Stimulated activated CD8-positive, alpha-beta memory T cell treated with anti-CD3 and anti-CD28 coated beads, Interleukin-12 subunit alpha, Interleukin-12 subunit beta, amount 100 ng/mL, for 4 hours (primary cell): ENCODE measurements at regions not wholly inside any gene's neighbourhood (a gene's known extent, or its start where the extent isn't known, plus 50 kb on each side); places are given as distances from the start of the nearest gene placed in this dataset.
"Not testable (repeated sequence)": the region's sequence is repeated elsewhere in the genome, so short reads cannot be mapped to it uniquely, and the experiment has no call there.

Source experiments
- DNase-seq: peaks from one replicate; pipeline ENCODE4 v3.0.0-alpha.2; 2020; ENCODE audit warnings: low read depth

- no peak for DNase-seq
Measured at GRCh38 chr9:117938896-117939295, 234.7 kb downstream of the TLR4 start.

- not testable (repeated sequence) for DNase-seq
Measured at GRCh38 chr9:117944750-117945149, 240.5 kb downstream of the TLR4 start.

DNA sequence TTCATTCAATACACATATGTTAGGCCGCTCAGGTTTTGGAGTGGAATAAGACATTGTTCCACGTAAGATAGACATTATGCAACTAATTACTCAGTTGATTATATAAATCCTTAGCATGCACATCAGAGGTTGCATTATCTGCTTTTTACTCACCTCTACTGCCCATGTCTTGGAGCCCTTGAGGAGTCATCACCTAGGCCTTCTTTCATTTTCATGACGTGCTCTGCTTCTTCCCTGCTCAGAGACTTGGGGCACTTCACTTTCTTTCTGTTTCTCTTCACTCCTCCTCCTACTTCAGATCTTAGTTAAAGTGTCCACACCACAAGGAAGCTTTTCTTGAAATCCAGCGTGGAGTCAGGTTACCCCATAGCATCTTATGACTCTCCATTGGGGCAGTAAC is 241.1 kb downstream of the TLR4 start:
- no peak for DNase-seq

DNA sequence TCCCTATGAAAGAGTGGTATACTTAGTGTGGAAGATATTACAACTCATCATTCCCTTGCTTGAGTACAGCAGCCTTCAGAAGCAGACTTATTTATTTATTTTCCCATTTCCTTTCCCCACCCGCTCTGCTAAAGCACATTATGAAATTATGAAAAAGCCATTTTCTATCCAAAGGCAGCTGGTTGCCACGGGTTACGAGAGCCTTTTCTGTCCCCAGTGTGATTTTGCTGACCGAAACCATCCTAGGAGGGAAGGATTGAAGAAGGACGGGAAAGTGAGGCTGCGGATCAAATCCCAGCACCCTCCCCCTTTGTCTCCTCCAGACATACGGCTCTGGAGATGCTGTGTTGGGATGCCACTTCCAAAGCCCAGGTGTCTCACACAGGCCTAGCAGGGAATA is 246.9 kb downstream of the TLR4 start:
- no peak for DNase-seq

DNA sequence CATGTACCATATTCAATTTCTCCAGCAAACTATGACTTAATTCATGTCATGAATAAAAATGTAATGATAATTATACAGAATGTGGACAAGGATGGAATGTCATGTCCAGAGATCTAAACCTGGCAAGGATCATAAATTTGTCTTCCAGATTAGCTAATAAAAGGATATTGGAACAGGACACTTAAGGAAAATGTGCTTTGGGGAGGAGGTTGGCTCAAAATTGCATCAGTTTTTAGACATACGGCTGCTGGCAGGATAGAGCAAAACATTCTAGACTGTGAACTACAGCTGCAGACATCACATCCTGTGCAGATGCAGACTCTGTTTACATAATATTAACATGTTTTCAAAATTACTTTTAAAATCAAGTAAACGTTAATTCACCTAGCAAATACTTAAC is 248.4 kb downstream of the TLR4 start:
- DNase-seq = no peak

GRCh38 chr9:117957267-117957666 is 253.1 kb downstream of the TLR4 start:
- DNase-seq = no peak

DNA sequence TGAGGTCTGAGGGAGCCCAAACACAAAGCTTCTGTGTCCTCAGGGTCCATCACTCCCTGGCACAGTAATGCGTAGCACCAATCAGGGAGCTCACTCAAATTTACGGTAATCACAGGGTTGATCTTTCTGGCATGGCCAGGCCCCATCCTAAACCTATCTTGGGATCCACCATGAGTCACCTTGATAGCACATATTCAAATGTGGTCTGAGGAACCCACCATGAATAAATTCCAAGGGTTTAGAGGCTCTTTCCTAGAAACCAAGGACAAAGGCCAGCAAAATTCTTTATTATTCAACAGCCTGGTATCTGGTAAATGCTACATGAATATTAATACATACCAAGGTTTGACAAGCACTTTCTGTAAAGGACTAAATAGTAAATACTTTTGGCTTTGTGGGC is 254.5 kb downstream of the TLR4 start:
- no peak for DNase-seq

- no peak for DNase-seq
Measured at GRCh38 chr9:117963493-117964090, 259.4 kb downstream of the TLR4 start.

DNA sequence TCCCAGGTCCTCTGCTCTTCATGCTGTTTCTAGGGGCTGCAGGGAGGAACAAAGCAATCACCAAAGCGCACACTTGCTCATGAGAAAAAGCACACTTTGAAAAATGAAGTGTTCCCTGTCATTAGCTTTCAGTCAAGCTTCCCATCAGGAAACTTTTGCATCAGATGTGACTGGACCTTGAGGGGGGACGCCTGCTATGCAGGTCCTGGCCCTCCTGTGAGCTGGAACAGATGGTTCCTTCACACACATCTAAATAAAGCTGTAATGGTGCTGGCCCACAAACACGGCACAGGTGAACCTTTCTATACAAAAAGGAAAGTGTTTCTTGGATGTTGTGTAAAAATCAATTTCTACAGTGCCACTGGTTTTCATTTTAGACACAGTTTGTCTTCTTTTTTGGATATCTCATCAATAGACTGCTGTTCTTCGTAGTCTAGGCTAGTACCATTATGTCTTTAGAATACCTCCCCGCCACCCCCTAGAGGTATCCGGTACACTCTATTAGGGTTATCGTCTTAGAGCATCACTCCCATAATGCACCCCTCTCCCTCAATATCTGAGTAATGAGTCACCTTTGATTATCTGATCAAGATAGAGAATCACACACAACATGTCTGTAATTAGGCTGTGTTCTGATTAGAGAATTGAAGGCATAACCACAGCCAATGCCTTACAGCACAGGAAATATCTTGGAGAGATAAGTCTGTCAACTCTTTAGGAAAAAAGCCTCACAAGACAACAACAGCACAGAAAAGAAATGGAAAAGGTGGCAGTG is 266.3 kb downstream of the TLR4 start:
- DNase-seq = no peak

DNA sequence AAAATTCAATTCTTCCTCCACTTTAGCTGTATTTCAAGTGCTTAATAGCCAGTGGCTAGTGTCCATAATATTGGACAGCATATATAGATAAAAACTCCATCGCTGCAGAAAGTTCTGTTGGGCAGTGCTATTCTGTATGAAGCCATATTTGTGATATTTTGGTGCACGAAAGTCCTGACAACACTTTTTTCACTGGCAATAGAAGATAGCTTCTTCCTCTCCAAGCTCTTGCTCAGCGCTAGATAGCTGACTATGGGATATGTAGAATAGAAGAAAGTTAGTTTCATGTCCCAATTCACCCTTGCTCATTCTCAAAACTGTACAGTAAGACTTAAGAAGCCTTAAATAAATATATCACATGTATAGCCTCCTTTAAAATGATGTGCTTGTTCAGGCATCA is 269.9 kb downstream of the TLR4 start:
- DNase-seq = no peak

- no peak for DNase-seq
Measured at GRCh38 chr9:117979914-117980313, 275.7 kb downstream of the TLR4 start.

DNA sequence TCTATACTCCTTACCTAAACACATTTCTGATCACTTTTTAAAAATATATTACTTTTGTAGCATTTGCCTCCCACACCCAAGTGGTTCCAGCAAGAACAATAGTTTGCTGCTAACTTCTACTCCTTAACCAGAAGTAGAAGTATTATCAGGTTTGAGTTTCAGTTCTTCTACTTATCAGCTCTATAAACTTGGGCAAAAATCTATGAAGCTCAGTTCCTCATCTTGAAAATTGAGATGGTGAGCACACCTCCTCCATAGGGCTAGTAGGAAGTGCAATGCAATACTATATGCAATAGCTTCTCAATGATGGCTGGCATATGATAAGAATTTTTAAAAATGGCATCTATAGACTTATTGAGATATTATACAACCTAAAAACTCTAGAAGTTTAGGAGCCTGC is 283.7 kb downstream of the TLR4 start:
- DNase-seq = no peak

DNA sequence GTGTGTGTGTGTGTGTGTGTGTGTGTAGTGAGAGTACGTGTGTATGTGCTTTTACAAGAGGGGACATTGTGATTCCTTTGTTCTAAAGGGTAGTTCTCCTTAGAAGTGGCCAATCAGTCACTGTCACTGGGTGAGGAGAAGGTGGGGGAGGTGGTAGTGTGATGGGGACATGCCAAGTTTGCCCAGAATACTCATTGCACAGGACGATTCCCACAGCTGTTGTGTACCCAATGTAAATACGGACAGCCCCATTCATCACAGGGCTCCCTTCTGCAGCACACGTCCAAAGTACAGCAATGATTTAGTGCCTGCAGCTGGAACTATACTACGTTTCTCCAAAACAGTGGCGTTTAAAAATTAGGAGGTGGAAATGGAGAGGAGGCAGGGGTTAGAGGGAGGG is 287.8 kb downstream of the TLR4 start:
- no peak for DNase-seq

- no peak for DNase-seq
Measured at GRCh38 chr9:118000581-118000980, 296.4 kb downstream of the TLR4 start.

DNA sequence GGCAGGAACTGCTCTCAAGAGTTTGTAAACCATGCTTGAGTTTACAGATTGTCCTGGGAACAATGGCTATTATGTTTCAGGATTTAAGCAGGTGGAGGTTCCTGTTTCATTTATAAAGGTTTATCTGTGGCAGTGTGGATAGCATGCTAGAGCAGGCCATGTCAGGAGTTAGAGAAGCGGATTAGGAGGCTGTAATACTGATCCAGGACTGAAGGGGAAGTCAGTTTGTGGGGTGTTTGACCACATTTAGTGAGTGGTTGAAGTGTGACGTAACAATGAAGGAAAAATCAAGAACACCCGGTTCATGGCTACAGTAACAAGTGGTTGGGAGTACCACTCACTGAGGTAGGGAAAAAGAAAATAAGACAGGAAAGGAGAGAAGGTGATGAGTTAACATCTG is 299.0 kb downstream of the TLR4 start:
- no peak for DNase-seq

DNA sequence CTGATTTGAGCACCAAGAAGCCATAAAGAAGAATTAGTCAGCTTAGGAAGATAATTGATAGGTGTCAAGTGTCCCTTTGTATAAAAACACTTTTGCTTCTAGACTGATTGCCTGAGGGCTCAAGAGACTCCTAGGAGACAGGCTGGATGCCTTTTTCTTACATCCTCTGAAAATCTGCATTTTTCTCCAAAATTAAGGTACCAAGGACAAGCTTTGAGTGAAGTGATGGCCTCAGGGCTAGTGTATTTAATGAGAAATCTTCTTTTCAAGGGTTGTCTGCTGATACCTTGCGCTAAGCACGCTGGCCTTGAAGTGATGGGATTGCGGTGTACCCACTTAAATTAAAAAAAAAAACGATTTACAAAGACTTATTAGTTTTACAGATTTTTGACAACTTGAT is 304.0 kb downstream of the TLR4 start:
- no peak for DNase-seq

DNA sequence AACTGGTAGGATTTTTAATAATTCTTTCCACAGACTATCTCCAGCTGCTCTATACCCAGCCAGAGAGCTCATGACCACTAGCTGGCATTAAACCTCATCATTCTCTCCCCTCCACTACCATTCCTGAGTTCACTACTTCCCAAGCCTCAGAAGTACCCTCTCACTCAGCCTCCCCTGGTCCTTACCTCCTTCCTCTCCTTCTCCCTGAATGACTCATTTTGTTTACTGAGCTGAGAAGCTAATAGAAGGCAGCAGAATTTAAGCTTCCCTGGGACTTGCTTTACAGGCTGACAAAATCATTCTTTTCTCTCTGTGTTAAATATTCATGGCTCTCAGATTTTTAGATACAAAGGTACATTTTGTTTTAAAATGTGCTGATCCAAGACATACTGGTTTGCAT is 305.4 kb downstream of the TLR4 start:
- no peak for DNase-seq

DNA sequence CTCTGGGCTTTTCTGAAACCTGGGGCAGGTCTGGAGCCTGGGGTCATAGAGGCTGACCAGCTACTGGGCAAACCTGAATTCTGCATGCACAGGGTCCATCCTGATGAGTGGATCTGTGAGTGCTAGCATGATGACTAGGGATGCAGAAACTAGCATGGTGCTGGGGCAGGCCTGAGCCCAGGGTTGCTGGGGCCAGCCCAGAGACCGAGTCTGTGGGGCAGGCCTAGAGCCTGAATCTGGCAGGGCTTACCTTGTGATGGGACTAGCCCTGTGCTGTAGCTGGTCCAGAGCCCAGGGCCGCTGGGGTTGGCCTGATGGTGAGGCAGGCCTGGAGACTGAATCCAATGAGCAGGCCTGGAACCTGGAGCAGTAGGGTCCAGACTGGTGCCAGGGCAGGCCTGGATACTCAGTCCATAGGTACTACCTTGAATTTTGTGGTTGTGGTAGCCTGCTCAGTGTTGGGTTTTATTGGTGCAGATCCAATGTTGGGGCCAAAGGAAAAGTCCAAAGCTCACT is 313.5 kb downstream of the TLR4 start:
- no peak for DNase-seq

- DNase-seq = no peak
Measured at GRCh38 chr9:118023644-118024043, 319.4 kb downstream of the TLR4 start.

DNA sequence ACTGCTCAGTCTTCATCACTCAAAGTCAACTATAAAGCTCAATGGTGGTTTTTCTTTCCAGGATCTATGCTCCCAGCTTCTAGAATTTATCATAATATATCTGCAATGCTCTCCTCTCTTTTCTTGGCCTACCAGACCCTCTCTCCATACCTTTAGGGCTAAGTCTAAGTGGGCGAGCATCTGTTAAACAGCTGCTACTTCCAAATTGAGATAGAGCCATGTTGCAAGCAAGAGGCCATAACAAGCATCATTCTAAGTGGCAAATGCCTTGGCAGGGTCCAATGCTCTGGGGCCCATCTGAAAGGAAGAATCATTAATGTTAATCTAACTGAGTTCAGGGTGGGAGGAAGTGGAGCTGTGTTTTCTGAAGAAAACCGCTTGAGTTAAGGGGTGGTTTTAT is 324.0 kb downstream of the TLR4 start:
- no peak for DNase-seq

- no peak for DNase-seq
Measured at GRCh38 chr9:118029425-118029824, 325.2 kb downstream of the TLR4 start.

DNA sequence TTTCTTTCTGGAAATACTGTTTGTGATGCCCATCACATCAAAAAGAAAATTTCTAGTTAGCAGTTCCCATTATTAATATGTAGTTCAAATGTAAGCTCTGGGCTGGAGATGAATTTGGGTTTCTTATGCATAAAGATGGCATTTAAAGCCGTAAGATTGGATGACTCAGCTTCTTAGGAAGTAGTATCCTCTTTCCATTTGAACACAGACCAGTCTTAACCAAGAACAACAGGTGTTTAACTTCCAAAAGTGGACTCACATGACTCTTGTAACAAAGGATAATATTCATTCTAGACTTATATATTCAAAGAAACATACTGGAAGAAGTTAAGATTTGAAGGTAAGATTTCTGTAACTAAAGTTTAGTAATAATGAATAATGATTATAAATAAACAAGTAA is 330.5 kb downstream of the TLR4 start:
- no peak for DNase-seq

- DNase-seq = no peak
Measured at GRCh38 chr9:118038713-118039112, 334.5 kb downstream of the TLR4 start.

- no peak for DNase-seq
Measured at GRCh38 chr9:118058227-118058626, 354.0 kb downstream of the TLR4 start.
